Stimulated activated CD4-positive, alpha-beta T cell treated with anti-CD3 and anti-CD28 coated beads, Interleukin-1b, Interleukin-23, amount 100 ng/mL, for 4 hours (primary cell): ENCODE measurements at regions not wholly inside any gene's neighbourhood (a gene's known extent, or its start where the extent isn't known, plus 50 kb on each side); places are given as distances from the start of the nearest gene placed in this dataset.

Source experiments
- DNase-seq, 2 donors: peaks; one replicate each; pipeline ENCODE4 v3.0.0-alpha.2; 2020; ENCODE audit warnings: low read depth in 2 of 2

GRCh38 chr15:37260255-37260654, 159.9 kb upstream of the MEIS2 start:
- no peak for DNase-seq

GRCh38 chr15:37261685-37262084, 161.3 kb upstream of the MEIS2 start:
- no peak for DNase-seq

- DNase-seq, result no peak
Measured at GRCh38 chr15:37262922-37263608, 162.7 kb upstream of the MEIS2 start.

DNA sequence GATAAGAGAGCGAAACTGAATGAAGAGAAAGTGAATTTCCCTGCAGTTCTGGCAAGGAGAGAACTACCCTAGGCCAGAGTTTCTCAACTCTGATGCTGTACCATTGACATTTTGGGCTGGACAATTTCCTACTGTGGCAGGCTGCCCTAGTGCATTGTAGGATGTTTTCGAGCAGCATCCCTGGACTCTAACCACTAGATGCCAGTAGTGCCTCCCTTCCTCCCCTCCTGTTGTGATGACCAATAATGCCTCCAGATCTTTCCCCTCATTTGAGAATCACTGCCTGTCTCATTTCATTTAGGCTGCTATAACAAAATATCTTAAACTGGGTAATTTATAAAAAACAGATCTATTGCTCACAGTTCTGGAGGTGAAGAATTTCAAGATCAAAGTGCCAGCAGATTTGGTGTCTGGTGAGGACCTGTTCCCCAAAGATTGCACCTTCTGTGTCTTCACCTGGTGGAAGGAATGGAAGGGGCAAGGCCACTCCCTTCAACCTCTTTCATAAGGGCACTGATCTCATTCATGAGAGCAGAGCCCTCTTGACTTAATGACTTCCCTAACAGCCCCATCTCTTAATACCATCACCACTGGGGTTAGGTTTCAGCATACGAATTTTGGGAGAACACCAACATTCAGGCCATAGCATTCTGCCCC, 188.9 kb upstream of the MEIS2 start:
- no peak for DNase-seq

DNA sequence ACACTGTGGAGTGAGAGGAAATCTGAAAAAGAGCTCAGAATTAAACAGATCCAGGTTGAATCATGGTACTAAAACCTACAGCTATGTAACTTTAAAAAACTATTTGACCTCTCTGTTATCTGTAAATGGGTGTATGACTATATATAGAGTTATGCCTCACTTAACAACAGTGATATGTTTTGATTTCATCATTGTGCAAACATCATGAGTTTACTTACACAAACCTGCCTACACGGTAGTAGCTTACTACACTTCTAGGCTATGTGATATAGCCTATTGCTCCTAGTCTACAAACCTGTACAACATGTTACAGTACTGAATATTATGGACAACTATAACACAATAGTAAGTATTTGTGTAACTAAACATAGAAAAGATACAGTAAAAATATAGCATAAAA, 191.6 kb upstream of the MEIS2 start:
- DNase-seq, result no peak

DNA sequence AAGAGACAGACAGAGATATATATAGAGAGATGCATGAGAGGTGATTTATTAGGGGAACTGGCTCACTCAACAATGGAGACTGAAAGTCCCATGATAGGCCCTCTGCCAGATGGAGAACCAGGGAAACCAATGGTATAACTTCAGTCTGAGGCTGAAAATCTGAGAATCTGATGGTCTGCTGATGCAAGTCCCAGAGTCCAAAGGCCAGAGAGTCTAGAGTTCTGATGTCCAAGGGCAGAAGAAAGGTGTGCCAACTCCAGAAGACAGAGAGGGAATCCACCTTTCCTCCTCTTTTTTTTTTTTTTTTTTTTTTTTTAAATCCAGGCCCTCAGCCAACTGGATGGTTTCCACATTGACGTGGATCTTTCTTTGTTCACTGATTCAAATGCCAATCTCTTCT, 197.9 kb upstream of the MEIS2 start:
- no peak for DNase-seq

DNA sequence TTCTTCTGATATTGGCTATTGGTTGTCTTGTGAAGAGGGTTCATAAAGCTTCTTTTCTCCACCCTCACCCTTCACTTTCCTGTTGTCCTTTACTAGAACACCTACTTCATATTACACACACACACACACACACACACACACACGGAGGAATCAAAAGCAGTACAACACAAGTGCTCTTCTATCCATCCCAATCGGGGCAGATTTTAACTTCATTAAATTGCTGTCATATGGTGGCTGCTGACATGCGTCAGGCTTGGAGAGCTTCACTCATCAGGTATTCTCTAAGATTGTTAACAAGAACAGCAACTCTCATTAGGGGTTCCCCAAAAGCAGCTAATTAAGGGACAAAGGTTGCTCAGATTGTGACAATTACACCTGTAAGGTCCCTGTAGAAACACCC, 239.1 kb upstream of the MEIS2 start:
- no peak for DNase-seq

DNA sequence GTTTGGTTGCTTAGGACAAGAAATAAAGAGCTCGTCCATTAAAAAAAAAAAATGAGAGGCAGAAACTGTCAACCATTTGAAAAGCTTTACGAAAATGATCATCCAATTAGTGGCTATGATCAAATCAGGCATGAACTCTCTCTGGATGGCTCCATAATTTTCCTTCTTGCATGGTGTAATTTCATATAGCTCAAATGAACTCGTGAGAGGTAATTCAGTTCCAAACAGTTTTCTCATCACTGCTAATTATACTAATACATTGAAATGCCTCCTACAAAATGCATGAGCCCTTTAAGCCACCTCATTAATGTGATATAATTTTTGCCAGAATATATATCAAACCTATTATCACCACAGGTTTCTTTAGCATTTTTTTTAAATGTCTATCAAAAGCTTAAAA, 239.5 kb upstream of the MEIS2 start:
- no peak for DNase-seq

DNA sequence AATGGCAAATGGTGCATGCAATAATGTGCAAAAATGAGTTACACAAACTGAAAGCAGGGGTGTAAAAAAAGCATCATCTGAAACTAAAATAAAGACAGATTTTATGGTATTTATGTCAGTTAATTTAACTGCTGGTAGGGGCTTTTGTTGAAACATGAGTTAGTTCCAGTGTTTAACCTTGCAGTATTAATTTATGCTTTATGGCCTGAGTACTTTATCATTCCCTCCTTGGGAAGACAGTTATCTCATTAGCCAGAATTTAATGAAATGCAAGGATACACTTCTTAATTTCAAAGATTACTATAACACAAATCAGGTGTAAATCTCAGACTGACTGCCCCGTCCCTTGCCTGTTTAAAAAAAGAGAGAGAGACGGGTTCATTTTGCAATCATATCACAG, 240.1 kb upstream of the MEIS2 start:
- DNase-seq, result no peak

DNA sequence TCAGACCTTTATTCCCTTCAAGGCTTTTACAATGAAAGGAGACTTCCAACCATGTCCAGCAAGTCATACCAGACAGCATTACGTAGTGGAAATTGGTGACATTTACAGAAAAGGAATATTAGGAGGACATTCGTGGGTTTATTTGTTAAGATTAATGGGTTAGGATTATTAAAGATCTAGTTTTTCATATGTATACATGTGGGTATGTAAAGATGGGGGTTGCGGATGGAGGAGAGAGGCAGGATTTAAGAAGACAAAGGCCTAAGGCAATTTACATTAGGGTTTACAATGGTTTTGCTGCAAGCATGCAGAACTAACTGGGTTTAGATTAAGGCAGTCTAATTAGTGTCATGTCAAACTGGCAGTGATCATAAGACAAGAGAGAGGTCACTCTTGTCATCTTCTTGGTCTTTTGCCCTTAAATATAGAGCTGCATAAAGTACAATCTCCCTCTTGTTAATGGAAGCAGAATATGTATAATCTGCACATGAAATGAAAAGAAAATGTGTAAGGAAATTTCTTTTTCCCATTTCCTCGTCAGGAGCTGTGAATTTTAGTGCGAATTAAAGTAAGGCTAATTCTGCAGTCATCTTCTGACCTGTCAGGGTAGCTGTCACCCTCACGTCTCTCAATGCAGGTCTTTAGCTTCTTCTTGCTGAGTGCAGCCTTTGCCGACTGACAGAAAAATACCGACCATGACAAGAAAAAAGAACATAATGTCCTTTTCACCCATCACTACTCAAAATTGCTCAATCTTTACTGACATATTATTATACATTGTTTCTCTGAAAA, 258.9 kb upstream of the MEIS2 start:
- DNase-seq, result no peak

- DNase-seq, result no peak
Measured at GRCh38 chr15:37359893-37360290, 259.5 kb upstream of the MEIS2 start.

GRCh38 chr15:37360724-37361123, 260.4 kb upstream of the MEIS2 start:
- no peak for DNase-seq

- DNase-seq, result no peak
Measured at GRCh38 chr15:37361621-37362020, 261.3 kb upstream of the MEIS2 start.

GRCh38 chr15:37362414-37362813, 262.1 kb upstream of the MEIS2 start:
- no peak for DNase-seq

DNA sequence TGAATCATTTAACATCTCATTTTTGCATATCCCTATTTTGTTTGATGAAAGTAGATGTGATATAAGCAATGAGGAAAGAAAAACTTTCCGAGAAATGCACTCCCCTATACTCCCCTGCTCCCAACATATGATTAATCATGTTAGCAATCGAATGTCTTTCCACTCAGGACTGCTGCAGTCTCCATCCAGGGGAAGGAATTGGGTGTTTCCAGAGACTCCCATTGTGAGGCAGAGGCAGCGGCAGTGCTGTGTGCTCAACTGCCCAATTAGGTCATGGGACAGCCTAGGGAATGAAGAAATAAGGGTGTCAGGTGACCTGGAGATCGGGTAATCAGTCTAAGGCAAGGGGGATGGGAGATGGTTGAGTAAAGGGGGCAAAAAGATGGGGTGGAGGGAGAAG, 268.6 kb upstream of the MEIS2 start:
- DNase-seq, result no peak

- no peak for DNase-seq
Measured at GRCh38 chr15:37370941-37371340, 270.6 kb upstream of the MEIS2 start.

- DNase-seq, result no peak
Measured at GRCh38 chr15:37372064-37372463, 271.7 kb upstream of the MEIS2 start.

GRCh38 chr15:37375519-37375918, 275.2 kb upstream of the MEIS2 start:
- DNase-seq, result no peak

GRCh38 chr15:37377428-37377827, 277.1 kb upstream of the MEIS2 start:
- DNase-seq, result no peak

GRCh38 chr15:37394402-37395099, 294.2 kb upstream of the MEIS2 start:
- DNase-seq, result no peak

GRCh38 chr15:37395100-37395468, 294.7 kb upstream of the MEIS2 start:
- DNase-seq, result no peak

DNA sequence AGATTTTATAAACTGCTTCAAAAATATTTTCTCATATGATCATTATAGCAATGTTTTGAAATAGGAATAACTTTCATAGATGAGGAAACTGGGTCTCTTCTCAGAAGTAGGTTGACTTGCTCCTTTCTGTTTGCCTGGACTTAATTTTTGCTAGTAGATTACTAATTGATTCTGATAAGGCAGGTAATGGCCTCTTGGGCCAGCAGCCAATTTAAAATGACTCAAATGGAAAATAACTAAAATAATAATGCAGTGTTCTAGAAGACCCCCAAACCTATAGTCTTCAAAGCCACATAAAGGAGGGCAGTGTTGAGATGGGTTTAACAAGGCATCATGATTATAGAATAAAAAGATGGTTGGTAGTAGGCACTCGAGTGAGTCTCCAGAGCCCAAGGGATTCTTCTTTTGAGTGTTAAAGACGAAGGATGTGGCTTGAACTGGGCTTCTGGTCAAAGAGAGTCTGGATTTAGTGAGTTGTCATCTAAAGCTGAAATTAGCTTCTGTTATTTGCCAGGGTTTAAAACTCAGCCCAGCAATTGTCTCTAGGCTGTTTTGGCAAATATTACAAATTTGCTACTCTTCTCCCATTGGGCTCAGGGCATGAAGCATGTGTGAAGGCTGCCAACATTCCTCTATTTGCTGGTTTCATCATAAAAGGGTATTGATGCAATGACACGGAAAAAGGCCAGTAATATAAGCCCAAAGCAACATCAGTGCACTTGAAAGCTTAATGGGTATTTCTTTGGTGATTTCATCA, 297.1 kb upstream of the MEIS2 start:
- DNase-seq, result no peak
